HL-60 (cell line): ENCODE measurements at regions not wholly inside any gene's neighbourhood (a gene's known extent, or its start where the extent isn't known, plus 50 kb on each side); places are given as distances from the start of the nearest gene placed in this dataset.

Source experiments
- DNase-seq, 2 experiments: peaks; one replicate each; pipeline ENCODE4 v3.0.0-alpha.2; 2010 to 2020; ENCODE audit warnings: low read depth in 1 of 2, low spot score in 1 of 2
- H3K27ac ChIP-seq: fragments of 250-450 bp; sonication (Bioruptor Pico); replicated peaks from 2 replicates; pipeline ENCODE4 v1.5.1; 2020; ENCODE audit warnings: mild to moderate bottlenecking, moderate library complexity
- H3K27me3 ChIP-seq: fragments of 250-450 bp; sonication (Bioruptor Pico); 2 replicates; pipeline ENCODE4 v1.5.1; 2021; ENCODE audit warnings: mild to moderate bottlenecking, moderate library complexity; ENCODE audit not compliant: insufficient read depth, poor library complexity, severe bottlenecking
- H3K4me3 ChIP-seq: replicated peaks from 2 replicates; pipeline ENCODE4 v1.5.1; 2011; ENCODE audit warnings: mild to moderate bottlenecking, control low read depth, low read length; ENCODE audit not compliant: insufficient read depth
- CTCF ChIP-seq: IDR thresholded peaks from one replicate; pipeline ENCODE4 v1.5.1; 2011; ENCODE audit warnings: low read length, control low read depth, inconsistent platforms; ENCODE audit not compliant: insufficient read depth
- GABPA ChIP-seq: IDR thresholded peaks from 2 replicates; pipeline ENCODE4 v1.6.1; 2012; ENCODE audit warnings: low read depth
- POLR2AphosphoS5 ChIP-seq: IDR thresholded peaks from 2 replicates; pipeline ENCODE4 v1.6.1; 2012; ENCODE audit warnings: low read depth
- REST ChIP-seq: IDR thresholded peaks from 2 replicates; pipeline ENCODE4 v1.6.1; 2012; ENCODE audit warnings: low read depth; ENCODE audit not compliant: insufficient replicate concordance
- SPI1 ChIP-seq: IDR thresholded peaks from 2 replicates; pipeline ENCODE4 v1.6.1; 2012; ENCODE audit warnings: low read depth, mild to moderate bottlenecking, borderline replicate concordance

GRCh38 chr1:115412286-115412685 is 74.2 kb upstream of the NGF start:
- DNase-seq: no peak
- no peak overlapping the region for H3K27ac ChIP-seq
- TF ChIP-seq SPI1 (no peak), GABPA (no peak), POLR2AphosphoS5 (no peak), CTCF (no peak), REST (no peak)

GRCh38 chr1:115411371-115412063 is 73.5 kb upstream of the NGF start:
- no peak overlapping the region for H3K27ac ChIP-seq
- no peaks in the 10 kb centered on the region for H3K27me3 ChIP-seq
- no peak for DNase-seq
- H3K4me3 ChIP-seq: no peak overlapping the region
- TF ChIP-seq GABPA: no peak
- no peak for TF ChIP-seq SPI1
- TF ChIP-seq REST: no peak
- no peak for TF ChIP-seq POLR2AphosphoS5
- no peak for TF ChIP-seq CTCF

More at GRCh38 chr1:115412286-115412685, 74.2 kb upstream of the NGF start:
- no peak overlapping the region for H3K4me3 ChIP-seq
- H3K27me3 ChIP-seq: no peaks in the 10 kb centered on the region

GRCh38 chr1:115409094-115410015 is 71.3 kb upstream of the NGF start:
- no peak for TF ChIP-seq REST
- TF ChIP-seq CTCF: no peak
- TF ChIP-seq POLR2AphosphoS5: no peak
- no peak for TF ChIP-seq SPI1
- no peak for TF ChIP-seq GABPA
- H3K27me3 ChIP-seq: no peaks in the 10 kb centered on the region
- no peak overlapping the region for H3K4me3 ChIP-seq
- DNase-seq: no peak
- H3K27ac ChIP-seq: no peak overlapping the region
